ENCODE measurements at regions not wholly inside any gene's neighbourhood (a gene's known extent, or its start where the extent isn't known, plus 50 kb on each side); places are given as distances from the start of the nearest gene placed in this dataset.
"Not testable (repeated sequence)": the region's sequence is repeated elsewhere in the genome, so short reads cannot be mapped to it uniquely, and the experiment has no call there.

DNA sequence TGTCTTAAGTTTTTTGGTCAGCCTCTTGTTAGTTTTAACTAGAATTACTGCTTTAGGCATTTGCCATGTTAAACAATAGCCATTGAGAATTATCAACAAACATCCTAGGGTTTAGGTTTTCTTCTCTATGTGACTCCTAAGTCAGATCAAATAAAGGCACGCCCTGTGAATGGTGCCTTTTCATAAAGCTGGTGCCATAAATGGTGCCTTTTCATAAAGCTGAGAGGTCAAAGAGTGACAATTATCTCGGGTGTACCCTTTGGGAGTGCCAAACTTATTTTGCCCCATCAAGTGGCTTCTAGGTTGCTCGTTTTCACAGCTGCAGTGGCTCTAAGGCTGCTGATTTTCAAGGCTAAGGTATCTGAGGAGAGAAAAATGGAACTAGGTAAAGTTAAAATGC, 391.6 kb downstream of the DMRTA1 start:
- DNase-seq, result no peak

- no peak for DNase-seq
Measured at GRCh38 chr9:22840641-22841040, 394.0 kb downstream of the DMRTA1 start.

GRCh38 chr9:22845243-22845642, 398.6 kb downstream of the DMRTA1 start:
- DNase-seq, result not testable (repeated sequence)

DNA sequence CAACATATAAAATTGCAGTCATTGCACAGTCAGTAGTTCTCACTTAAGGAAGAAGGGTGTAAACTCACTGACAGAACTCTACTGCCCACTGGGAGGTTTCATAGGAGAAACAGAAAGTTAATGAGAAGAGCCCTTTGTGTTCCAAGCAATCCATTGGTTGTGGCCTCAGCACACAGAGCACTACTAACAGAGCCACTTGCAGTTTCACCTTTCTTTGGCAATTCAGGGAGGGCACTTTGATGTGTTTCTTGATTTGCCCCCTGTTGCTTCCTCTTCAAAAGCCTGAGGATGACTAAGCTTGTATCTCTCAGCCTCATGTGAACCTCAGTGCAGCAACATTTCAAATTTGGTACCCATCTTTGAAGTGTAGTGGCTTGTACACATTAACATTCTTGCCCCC, 409.4 kb downstream of the DMRTA1 start:
- no peak for DNase-seq

GRCh38 chr9:22857316-22857715, 410.7 kb downstream of the DMRTA1 start:
- DNase-seq, result no peak

DNA sequence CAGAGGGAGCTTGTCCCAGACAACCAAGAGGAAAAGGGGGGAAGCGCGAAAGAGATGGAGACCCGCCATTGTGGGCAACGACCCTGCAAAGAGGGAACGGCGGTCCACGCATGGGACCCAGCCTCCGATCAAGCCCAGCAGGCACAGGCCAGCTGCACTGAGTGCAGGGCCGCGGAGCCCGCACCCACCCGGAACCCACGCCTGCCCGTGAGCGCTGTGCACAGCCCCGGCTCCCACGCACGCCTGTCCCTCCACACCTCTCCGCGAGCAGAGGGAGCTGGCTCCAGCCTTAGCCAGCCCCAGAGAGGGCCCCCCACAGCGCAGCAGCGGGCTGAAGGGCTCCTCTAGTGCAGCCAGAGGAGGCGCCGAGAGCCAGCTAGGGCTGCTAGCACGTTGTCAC, 416.5 kb downstream of the DMRTA1 start:
- DNase-seq, result no peak

DNA sequence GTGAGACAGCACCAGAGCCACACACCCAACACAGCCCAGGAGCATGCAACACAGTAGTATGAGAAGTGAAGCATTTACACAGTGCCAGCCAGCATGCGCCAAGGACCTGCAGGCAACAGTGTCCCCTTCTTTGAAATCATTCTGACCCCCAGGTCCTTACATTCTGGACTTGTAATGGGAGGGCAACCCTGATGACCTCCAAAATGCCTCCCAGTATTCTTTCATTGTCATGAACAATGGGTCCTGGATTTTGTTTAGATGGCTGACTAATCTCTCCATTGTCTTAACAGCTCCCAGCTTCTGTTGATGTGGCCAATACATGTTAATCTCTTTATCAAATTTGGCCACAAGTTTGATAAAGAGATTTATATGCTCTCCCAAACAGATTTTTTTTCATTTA, 417.1 kb downstream of the DMRTA1 start:
- DNase-seq, result no peak

GRCh38 chr9:22893196-22893843, 446.7 kb downstream of the DMRTA1 start:
- no peak for DNase-seq

GRCh38 chr9:22898591-22898990, 452.0 kb downstream of the DMRTA1 start:
- no peak for DNase-seq

- DNase-seq, result no peak
Measured at GRCh38 chr9:22911632-22912031, 465.0 kb downstream of the DMRTA1 start.

GRCh38 chr9:22913026-22913425, 466.4 kb downstream of the DMRTA1 start:
- no peak for DNase-seq

DNA sequence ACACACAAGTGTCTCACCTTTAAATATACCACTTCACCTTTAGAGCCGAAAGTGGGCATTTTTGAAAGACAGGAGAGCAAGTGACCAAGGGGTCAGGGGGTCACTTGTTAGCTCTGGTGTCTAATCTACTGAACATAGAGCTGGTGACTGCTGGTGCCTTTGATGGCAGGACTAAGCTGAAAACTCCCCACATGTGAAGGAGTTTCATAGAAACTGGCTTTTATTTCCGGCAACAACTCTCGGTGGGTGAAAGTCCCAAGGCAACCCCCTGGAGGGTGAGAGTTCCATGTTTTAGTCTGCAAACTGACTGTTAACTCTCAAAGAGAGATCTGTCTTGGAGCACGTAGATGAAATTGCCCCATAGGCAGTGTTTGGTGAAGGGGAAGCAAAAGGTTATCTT, 466.9 kb downstream of the DMRTA1 start:
- DNase-seq, result no peak

- DNase-seq, result no peak
Measured at GRCh38 chr9:22916148-22916547, 469.5 kb downstream of the DMRTA1 start.

GRCh38 chr9:22919423-22919822, 472.8 kb downstream of the DMRTA1 start:
- DNase-seq, result no peak

DNA sequence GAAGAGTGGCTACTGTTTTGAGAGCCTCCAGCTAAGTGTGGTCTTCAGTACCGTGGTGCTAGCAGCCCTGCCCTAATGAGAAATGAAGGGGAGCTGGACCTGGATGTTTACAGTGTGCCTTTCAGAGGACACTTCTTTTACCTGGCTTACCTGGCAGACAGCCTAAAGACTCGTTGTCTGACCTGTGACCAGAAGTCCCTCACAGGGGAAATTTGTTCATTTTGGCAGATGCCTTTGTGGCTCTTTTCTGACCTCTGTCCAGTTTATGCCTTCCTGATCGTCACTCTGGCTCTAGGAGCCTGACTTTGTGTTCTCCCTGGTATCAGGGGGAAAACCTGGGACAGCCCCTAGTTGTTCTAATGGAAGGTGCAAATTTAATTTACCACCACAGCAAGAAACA, 475.1 kb downstream of the DMRTA1 start:
- no peak for DNase-seq

- DNase-seq, result no peak
Measured at GRCh38 chr9:22922222-22922621, 475.6 kb downstream of the DMRTA1 start.

GRCh38 chr9:22954550-22954949, 507.9 kb downstream of the DMRTA1 start:
- DNase-seq, result no peak

DNA sequence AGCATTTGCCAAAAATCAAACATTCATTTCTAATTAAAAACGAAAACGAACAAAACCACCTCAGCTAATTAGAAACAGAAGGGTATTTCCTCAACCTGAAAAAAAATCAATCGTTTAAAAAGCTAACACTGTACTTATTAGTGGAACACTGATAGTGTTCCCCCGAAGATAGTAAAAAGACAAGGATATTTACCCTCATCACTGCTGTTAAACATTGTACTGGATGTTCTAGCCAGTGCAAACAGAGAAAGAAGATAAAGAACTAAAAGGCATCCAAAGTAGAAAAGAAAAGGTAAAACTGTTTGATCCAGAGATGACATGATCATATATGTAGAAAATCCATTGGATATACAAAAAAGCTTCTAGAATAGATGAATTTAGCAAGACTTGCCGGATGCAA, 508.3 kb downstream of the DMRTA1 start:
- DNase-seq, result no peak

- no peak for DNase-seq
Measured at GRCh38 chr9:22969350-22969979, 522.8 kb downstream of the DMRTA1 start.

DNA sequence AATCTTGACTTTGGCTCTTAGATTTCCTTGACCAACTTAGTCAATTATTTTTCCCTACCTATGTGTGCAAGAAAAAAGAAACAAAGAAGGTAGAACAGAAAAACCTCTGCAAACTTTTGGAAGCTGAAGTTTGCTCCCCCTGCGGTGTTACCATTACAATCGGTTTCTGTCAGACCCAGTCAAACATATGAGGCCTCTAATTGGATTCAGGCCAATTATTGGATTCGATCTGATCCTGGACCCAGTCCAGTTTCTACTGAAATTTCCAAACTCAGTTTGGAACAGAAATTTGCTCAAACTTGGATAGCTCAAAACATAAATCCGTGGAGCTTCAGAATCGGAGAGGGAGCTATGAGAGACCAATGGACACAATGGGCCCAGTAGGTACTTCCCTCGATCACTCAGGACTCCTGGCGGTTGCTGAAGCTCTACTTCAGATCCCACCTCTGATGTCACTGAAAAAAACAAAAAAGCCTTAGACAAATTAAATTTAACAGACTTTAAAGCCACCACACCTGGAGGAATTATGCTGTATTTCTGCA, 523.9 kb downstream of the DMRTA1 start:
- DNase-seq, result no peak

DNA sequence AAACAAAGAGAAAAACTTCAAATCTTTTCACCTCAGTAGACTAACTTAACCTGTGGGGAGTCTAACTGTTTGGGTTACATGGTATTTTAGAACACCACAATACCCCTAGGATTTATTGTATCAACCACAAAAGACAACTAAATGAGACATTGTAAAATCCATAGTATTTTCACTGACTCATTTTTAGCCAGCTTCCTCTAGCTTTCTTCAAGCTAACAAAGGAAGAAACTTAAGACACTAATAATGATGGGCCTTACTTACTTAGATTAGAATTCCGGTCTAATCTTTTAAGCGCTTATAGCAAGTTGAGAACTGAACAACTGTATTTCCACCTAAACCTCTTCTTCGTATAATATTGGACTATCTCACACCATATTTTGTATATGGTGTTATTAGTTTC, 529.3 kb downstream of the DMRTA1 start:
- no peak for DNase-seq

DNA sequence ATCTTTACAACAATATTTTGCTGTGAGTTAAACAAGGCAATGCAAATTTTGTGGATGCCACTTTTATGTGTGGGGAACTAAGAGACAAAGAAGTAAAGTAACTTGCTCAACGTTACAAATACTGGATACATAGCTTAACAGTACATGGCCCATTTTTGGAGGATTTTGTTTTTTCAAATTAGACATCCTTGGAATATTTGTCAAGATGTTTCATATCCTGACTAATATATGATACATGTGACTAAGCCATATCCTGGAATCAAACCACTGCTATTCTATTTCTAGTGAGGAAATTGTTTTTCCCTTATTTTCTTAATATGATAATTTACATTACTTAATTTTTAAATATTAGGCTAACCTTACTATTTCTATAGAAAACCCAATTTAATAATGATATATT, 529.8 kb downstream of the DMRTA1 start:
- DNase-seq, result no peak

DNA sequence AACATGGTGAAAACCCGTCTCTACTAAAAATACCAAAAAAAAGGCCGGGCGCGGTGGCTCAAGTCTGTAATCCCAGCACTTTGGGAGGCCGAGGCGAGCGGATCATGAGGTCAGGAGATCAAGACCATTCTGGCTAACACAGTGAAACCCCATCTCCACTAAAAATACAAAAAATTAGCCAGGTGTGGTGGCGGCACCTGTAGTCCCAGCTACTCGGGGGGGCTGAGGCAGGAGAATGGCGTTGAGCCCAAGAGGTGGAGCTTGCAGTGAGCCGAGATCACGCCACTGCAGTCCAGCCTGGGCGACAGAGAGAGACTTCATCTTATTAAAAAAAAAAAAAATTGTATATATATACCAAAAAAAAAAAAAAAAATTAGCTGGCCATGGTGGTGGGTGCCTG, 533.8 kb downstream of the DMRTA1 start:
- not testable (repeated sequence) for DNase-seq

DNA sequence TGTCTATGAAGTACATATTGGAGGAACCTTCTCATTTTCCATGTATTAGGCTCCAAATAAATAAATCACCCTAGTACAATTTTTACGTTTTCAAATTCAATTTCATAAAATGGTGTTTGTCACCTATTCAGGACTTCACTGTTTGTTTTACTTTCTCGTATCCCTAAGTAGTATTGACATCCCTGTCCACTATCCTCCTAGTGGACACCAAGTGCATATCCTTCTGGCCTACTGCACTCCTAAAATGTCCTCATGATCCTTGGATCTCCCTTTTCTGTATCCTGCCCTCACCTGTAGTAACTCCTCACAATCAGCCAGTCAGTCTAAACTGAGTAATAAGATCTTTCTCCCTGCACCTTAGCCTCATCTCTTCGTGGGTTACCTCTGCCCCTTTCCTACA, 539.9 kb downstream of the DMRTA1 start:
- no peak for DNase-seq
